ENCODE measurements at regions not wholly inside any gene's neighbourhood (a gene's known extent, or its start where the extent isn't known, plus 50 kb on each side); places are given as distances from the start of the nearest gene placed in this dataset.

DNA sequence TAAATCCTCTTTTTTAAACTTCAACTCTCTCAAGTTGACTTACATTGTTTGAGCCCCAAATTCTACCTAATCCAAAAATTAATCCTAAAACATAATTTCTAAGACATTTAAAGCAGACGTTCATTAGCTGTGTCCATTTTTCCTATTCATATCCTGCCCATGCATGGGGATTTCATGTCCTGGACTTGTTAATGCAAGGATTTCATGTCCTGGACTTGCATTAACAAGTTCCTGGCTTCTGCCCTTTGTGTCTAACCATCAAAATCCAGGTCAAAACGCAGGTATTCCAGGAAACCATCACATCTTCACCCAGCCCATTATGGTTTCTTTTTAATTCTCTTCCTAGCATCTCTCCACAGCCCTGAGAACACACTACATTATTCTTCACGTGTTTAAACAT, 454.9 kb downstream of the KLF5 start:
- no peak overlapping the region for H3K27ac ChIP-seq
- no peaks in the 10 kb centered on the region for H3K27me3 ChIP-seq
- no peak for DNase-seq (ENCODE audit: low spot score)
- H3K9me3 ChIP-seq: no peaks in the 10 kb centered on the region
- H3K36me3 ChIP-seq: no peaks in the 10 kb centered on the region
- TF ChIP-seq, protein P1, sequence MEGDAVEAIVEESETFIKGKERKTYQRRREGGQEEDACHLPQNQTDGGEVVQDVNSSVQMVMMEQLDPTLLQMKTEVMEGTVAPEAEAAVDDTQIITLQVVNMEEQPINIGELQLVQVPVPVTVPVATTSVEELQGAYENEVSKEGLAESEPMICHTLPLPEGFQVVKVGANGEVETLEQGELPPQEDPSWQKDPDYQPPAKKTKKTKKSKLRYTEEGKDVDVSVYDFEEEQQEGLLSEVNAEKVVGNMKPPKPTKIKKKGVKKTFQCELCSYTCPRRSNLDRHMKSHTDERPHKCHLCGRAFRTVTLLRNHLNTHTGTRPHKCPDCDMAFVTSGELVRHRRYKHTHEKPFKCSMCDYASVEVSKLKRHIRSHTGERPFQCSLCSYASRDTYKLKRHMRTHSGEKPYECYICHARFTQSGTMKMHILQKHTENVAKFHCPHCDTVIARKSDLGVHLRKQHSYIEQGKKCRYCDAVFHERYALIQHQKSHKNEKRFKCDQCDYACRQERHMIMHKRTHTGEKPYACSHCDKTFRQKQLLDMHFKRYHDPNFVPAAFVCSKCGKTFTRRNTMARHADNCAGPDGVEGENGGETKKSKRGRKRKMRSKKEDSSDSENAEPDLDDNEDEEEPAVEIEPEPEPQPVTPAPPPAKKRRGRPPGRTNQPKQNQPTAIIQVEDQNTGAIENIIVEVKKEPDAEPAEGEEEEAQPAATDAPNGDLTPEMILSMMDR (IDR thresholded peaks at IDR 0.05): no peak
- peaks cover 0 to 3% of the 10 kb centered on the region in 2 donors for H3K4me1 ChIP-seq
- no peak overlapping the region for H3K4me3 ChIP-seq

DNA sequence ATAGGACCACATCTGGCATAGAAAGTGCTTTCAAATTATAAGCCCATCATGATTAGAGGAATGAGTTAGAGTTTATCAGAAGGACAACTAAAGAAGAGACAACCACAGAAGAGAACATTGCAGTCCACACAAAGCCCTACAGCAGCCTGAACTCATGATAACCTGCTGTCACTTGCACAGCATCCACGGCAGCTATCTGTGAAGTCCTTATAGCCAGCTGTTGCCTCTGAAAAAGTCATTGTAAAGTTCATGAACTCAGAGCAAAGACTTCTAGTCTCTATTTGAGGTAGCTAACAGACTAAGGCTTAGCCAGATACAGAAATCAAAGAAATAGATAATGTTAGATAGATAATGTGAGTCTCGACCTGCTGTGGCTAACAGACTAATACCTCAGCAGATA, 450.0 kb downstream of the KLF5 start:
- DNase-seq (ENCODE audit: low spot score): no peak
- Histone ChIP-seq H3K4me3 (no peak overlapping the region), H3K4me1 (peaks cover 0 to 4% of the 10 kb centered on the region in 2 donors), H3K27ac (no peak overlapping the region), H3K9me3 (no peaks in the 10 kb centered on the region), H3K36me3 (no peaks in the 10 kb centered on the region), H3K27me3 (no peaks in the 10 kb centered on the region)
- TF ChIP-seq, protein P1 (IDR thresholded peaks at IDR 0.05): no peak

DNA sequence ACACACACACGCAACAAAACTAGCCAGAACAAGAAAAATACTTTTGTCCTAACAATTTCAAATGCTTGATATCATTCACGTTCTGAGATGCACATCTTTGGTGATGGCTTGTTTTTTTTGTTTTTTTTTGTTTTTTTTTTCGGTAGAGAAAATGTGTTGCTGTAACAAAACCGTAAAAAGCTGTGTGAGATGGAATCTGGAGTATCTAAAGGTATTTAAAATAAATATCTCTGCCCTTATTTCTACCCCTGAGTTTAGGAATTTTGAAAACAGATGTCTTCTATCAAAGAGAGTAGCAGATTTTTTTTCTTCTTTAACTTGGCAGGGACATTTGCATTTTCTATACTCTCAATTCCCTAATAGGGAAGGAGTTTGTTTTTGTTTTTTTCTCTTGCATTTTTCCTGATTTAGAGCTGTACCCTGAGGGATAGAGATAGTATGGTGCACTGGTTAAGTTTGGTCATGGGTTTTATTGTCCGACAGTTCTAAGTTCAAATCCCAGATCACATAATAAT, 446.6 kb downstream of the KLF5 start:
- Histone ChIP-seq H3K36me3 (no peaks in the 10 kb centered on the region), H3K9me3 (no peaks in the 10 kb centered on the region), H3K27me3 (no peaks in the 10 kb centered on the region), H3K27ac (no peak overlapping the region), H3K4me1 (peaks cover 0 to 4% of the 10 kb centered on the region in 2 donors), H3K4me3 (no peak overlapping the region)
- TF ChIP-seq, protein P1 (IDR thresholded peaks at IDR 0.05): no peak
- no peak for DNase-seq (ENCODE audit: low spot score)

DNA sequence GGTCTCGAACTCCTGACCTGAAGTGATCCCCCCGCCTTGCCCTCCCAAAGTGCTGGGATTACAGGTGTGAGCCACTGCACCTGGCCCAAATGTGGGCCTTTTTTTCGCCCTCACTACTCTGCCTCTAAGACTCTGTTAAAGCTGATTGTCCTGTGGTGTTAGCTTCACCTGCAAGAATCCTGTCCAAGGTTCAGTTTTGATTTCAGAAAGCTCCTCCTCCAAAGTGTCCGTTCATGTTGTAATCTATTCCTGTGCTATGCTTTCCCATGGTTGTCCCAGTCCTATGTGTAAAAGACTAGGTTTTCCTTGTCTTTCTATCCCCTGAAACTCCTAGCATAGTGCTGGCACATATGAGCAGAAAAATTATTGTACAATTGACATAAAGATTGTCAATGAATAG, 440.9 kb downstream of the KLF5 start:
- no peaks in the 10 kb centered on the region for H3K27me3 ChIP-seq
- H3K4me1 ChIP-seq: no peaks in the 10 kb centered on the region
- no peak overlapping the region for H3K27ac ChIP-seq
- no peaks in the 10 kb centered on the region for H3K9me3 ChIP-seq
- H3K36me3 ChIP-seq: no peaks in the 10 kb centered on the region
- TF ChIP-seq, protein P1 (IDR thresholded peaks at IDR 0.05): no peak
- H3K4me3 ChIP-seq: no peak overlapping the region
- no peak for DNase-seq (ENCODE audit: low spot score)

DNA sequence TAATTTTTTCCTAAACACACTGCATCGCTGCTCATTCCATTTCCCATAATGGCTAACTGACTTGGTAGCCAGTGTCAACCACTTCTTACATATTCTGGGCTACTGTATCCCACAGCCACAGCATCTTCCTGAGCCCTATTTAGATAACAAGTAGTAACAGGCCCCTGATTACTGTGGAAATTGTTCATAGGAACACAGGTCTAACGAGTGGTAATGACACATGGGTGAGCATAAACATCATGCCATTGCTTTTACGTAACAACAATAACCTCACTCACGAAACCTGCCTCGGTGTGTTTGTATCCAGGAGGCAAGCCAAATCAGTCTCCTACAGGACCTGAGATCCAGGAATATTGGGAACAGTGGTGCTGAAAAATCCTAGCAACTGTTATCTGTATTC, 438.6 kb downstream of the KLF5 start:
- Histone ChIP-seq H3K36me3 (no peaks in the 10 kb centered on the region), H3K27ac (no peak overlapping the region), H3K9me3 (no peaks in the 10 kb centered on the region), H3K4me3 (no peak overlapping the region), H3K27me3 (no peaks in the 10 kb centered on the region), H3K4me1 (no peaks in the 10 kb centered on the region)
- TF ChIP-seq, protein P1 (IDR thresholded peaks at IDR 0.05): no peak
- DNase-seq (ENCODE audit: low spot score): no peak

DNA sequence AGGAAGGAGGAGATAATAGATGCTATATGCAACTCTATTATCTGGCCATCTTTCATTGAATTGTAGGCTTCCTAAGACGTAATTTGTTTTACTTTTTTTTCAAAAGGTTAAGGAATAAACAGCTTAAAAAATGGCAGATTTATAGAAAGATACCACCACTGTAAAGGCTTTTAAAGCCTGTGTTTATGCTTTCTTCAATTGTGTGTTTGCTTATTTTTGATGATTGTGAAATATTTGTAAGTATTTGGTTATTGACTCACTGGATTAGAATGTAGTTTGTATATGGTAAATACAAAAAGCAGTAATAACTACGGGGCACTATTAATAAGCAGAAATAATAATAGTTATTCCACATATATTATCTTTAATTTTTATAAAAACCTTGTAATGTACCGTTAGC, 437.9 kb downstream of the KLF5 start:
- Histone ChIP-seq H3K9me3 (no peaks in the 10 kb centered on the region), H3K27ac (no peak overlapping the region), H3K36me3 (no peaks in the 10 kb centered on the region), H3K27me3 (no peaks in the 10 kb centered on the region), H3K4me3 (no peak overlapping the region), H3K4me1 (no peaks in the 10 kb centered on the region)
- DNase-seq (ENCODE audit: low spot score): no peak
- TF ChIP-seq, protein P1 (IDR thresholded peaks at IDR 0.05): no peak

Measured in right atrium auricular region (tissue), 2 donors.